Smooth muscle cell (in vitro differentiated cells): ENCODE measurements at regions not wholly inside any gene's neighbourhood (a gene's known extent, or its start where the extent isn't known, plus 50 kb on each side); places are given as distances from the start of the nearest gene placed in this dataset.

Source experiments
- DNase-seq: peaks from one replicate; lab custom pipeline; 2025; ENCODE audit not compliant: unreplicated experiment; lab: John Stamatoyannopoulos, UW
- H2AFZ ChIP-seq: fragments of 200-600 bp; sonication (generic); 2 replicates; pipeline ENCODE4 v1.6.0; 2016; ENCODE audit warnings: antibody characterized with exemption, low read depth, mild to moderate bottlenecking
- H3F3A ChIP-seq: fragments of 200-600 bp; sonication (generic); 2 replicates; pipeline ENCODE4 v1.6.0; 2017; ENCODE audit warnings: antibody characterized with exemption, low read depth
- H3K27ac ChIP-seq: fragments of 200-600 bp; sonication (generic); 2 replicates; pipeline ENCODE4 v1.5.1; 2016; ENCODE audit warnings: low read depth, mild to moderate bottlenecking
- H3K27me3 ChIP-seq: fragments of 200-600 bp; sonication (generic); 2 replicates; pipeline ENCODE4 v1.6.1; 2016; ENCODE audit warnings: low read depth, mild to moderate bottlenecking
- H3K36me3 ChIP-seq: fragments of 200-600 bp; sonication (generic); 2 replicates; pipeline ENCODE4 v1.5.1; 2016; ENCODE audit warnings: low read depth
- H3K4me1 ChIP-seq: fragments of 200-600 bp; sonication (generic); 2 replicates; pipeline ENCODE4 v1.5.1; 2016; ENCODE audit warnings: low read depth
- H3K4me2 ChIP-seq: fragments of 200-600 bp; sonication (generic); 2 replicates; pipeline ENCODE4 v1.6.0; 2016; ENCODE audit warnings: mild to moderate bottlenecking
- H3K4me3 ChIP-seq: fragments of 200-600 bp; sonication (generic); 2 replicates; pipeline ENCODE4 v1.5.1; 2016; ENCODE audit warnings: mild to moderate bottlenecking
- H3K79me2 ChIP-seq: fragments of 200-600 bp; sonication (generic); 2 replicates; pipeline ENCODE4 v1.6.0; 2016; ENCODE audit warnings: low read depth, mild to moderate bottlenecking
- H3K9ac ChIP-seq: fragments of 200-600 bp; sonication (generic); 2 replicates; pipeline ENCODE4 v1.6.0; 2016; ENCODE audit warnings: low read depth
- H3K9me3 ChIP-seq: fragments of 200-600 bp; sonication (generic); replicated peaks from 2 replicates; pipeline ENCODE4 v1.5.1; 2016; ENCODE audit warnings: low read depth
- H4K20me1 ChIP-seq: fragments of 200-600 bp; sonication (generic); 2 replicates; pipeline ENCODE4 v1.6.0; 2016; ENCODE audit warnings: low read depth
- CTCF ChIP-seq: fragments of 200-600 bp; sonication (generic); IDR thresholded peaks from 2 replicates; pipeline ENCODE4 v1.5.1; 2017; ENCODE audit warnings: borderline replicate concordance, mild to moderate bottlenecking, antibody characterized with exemption; ENCODE audit not compliant: insufficient read depth, poor library complexity, severe bottlenecking
- WGBS: methylation state at CpG from one replicate; pipeline ENCODE4 v1.1.7; 2016; ENCODE audit warnings: low lambda C conversion rate; 5-methylcytosine and 5-hydroxymethylcytosine counted together

- H3K9me3 ChIP-seq = no peaks in the 10 kb centered on the region
- WGBS = 88% methylated on average over 2 of the region's 2 CpGs
- TF ChIP-seq CTCF = no peak
- no peak for DNase-seq
- peaks cover 3% of the 10 kb centered on the region for H3K4me1 ChIP-seq
- no peak overlapping the region for H3K4me2 ChIP-seq
- no peaks in the 10 kb centered on the region for H4K20me1 ChIP-seq
- no peak overlapping the region for H3K9ac ChIP-seq
- H3K27me3 ChIP-seq = no peaks in the 10 kb centered on the region
- no peaks in the 10 kb centered on the region for H3K36me3 ChIP-seq
- H3K79me2 ChIP-seq = no peaks in the 10 kb centered on the region
- H2AFZ ChIP-seq = no peak overlapping the region
- peaks cover 9% of the 10 kb centered on the region for H3F3A ChIP-seq
- no peak overlapping the region for H3K4me3 ChIP-seq
- no peak overlapping the region for H3K27ac ChIP-seq
These were observed 119.8 kb upstream of the NAV2 start for GRCh38 chr11:19592842-19593241.

GRCh38 chr11:19589567-19590260 lies 122.9 kb upstream of the NAV2 start:
- Histone ChIP-seq H3K4me3 (no peak overlapping the region), H2AFZ (no peak overlapping the region), H3K79me2 (no peaks in the 10 kb centered on the region), H3F3A (no peaks in the 10 kb centered on the region), H3K27me3 (no peaks in the 10 kb centered on the region), H3K9ac (no peak overlapping the region), H4K20me1 (no peaks in the 10 kb centered on the region), H3K4me1 (no peaks in the 10 kb centered on the region), H3K4me2 (no peak overlapping the region), H3K27ac (no peak overlapping the region), H3K9me3 (no peaks in the 10 kb centered on the region), H3K36me3 (no peaks in the 10 kb centered on the region)
- 88% methylated on average over 10 of the region's 10 CpGs for WGBS
- DNase-seq = no peak
- no peak for TF ChIP-seq CTCF

- Histone ChIP-seq H3K4me2 (no peak overlapping the region), H3K79me2 (no peaks in the 10 kb centered on the region), H4K20me1 (no peaks in the 10 kb centered on the region), H2AFZ (no peak overlapping the region), H3K27me3 (no peaks in the 10 kb centered on the region), H3K4me1 (no peaks in the 10 kb centered on the region), H3K27ac (no peak overlapping the region), H3K36me3 (no peaks in the 10 kb centered on the region), H3F3A (no peaks in the 10 kb centered on the region), H3K4me3 (no peak overlapping the region), H3K9ac (no peak overlapping the region), H3K9me3 (no peaks in the 10 kb centered on the region)
- DNase-seq = no peak
- 85% methylated on average over 1 of the region's 1 CpG for WGBS
- no peak for TF ChIP-seq CTCF
These were observed 124.7 kb upstream of the NAV2 start for GRCh38 chr11:19587979-19588378.

- H3K36me3 ChIP-seq = no peaks in the 10 kb centered on the region
- no peaks in the 10 kb centered on the region for H3K27me3 ChIP-seq
- H4K20me1 ChIP-seq = no peaks in the 10 kb centered on the region
- H3K9ac ChIP-seq = no peak overlapping the region
- H3F3A ChIP-seq = no peaks in the 10 kb centered on the region
- H3K9me3 ChIP-seq = no peaks in the 10 kb centered on the region
- H3K27ac ChIP-seq = no peak overlapping the region
- H2AFZ ChIP-seq = no peak overlapping the region
- H3K4me2 ChIP-seq = no peak overlapping the region
- WGBS = 92% methylated on average over 1 of the region's 1 CpG
- no peak for DNase-seq
- H3K4me1 ChIP-seq = peaks cover 18% of the 10 kb centered on the region
- H3K4me3 ChIP-seq = no peak overlapping the region
- no peaks in the 10 kb centered on the region for H3K79me2 ChIP-seq
- TF ChIP-seq CTCF = no peak
These were observed 132.0 kb upstream of the NAV2 start for GRCh38 chr11:19580646-19581045.
